Hypothalamus (tissue), 51 donors: ENCODE measurements at regions not wholly inside any gene's neighbourhood (a gene's known extent, or its start where the extent isn't known, plus 50 kb on each side); places are given as distances from the start of the nearest gene placed in this dataset.

Experiments
- DNase-seq, 51 donors: peaks; one replicate each; lab custom pipeline; 2025; lab: John Stamatoyannopoulos, UW

GRCh38 chr4:146998157-146998556 lies 52.5 kb upstream of the TTC29 start:
- no peak for DNase-seq

- DNase-seq, result no peak
Observed at GRCh38 chr4:147003956-147004809, 58.5 kb upstream of the TTC29 start.

DNA sequence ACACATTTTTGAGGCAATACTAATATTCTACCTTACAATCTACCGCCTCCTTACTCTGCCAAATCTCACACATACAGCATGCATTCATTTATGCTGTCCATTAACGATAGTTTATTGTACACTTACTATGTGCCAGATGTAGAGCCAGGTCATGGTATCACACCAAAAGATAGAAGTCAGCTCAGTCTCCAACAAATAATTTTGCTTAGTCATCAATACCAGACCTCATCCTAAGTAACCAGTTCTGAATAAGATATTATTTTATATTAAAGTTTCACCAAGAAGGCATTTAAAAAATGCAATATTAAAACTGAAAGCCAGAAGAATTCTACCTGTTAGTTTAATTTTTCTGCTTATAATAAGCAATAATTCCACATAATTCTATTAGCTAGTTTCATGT lies 60.6 kb upstream of the TTC29 start:
- DNase-seq, result no peak

GRCh38 chr4:147009875-147010274 lies 64.2 kb upstream of the TTC29 start:
- DNase-seq, result no peak

DNA sequence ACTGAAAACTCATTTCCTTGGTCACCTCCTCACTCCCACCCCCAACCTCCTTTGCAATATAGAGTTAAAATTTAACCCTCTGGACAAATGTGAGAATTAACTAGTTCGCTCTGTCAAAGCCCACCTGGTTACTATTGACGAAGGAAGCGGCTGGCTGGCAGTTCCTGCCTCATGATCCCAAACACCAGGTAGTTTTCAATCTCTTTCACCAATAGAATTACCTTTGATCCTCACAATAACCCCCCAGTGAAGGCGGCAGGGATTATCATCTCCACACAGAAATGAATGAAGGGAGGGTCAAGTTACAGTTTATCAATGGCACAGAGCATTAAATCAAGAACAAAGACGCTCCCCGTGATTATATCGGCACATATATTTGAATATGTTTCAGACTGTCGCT lies 65.7 kb upstream of the TTC29 start:
- DNase-seq, result no peak

GRCh38 chr4:147012059-147012707 lies 66.5 kb upstream of the TTC29 start:
- no peak for DNase-seq

DNA sequence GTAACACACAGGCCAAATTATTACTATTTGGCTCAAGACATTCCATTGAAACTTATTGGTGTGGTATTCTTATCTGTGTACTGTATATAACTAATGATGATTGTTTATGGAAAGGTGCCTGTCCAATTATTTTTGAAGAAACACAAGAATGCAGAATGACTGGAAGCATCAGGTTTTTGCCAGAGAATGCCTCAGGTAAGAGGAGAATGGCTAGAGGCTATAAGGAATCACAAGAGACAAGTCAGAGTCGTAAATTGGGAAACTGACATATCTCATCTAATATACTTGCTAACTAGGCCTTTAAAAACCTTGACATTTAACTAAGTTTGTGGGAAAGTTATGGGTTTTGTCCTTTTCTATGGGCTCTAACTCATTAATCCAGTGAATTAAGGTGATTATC lies 69.3 kb upstream of the TTC29 start:
- DNase-seq, result no peak

DNA sequence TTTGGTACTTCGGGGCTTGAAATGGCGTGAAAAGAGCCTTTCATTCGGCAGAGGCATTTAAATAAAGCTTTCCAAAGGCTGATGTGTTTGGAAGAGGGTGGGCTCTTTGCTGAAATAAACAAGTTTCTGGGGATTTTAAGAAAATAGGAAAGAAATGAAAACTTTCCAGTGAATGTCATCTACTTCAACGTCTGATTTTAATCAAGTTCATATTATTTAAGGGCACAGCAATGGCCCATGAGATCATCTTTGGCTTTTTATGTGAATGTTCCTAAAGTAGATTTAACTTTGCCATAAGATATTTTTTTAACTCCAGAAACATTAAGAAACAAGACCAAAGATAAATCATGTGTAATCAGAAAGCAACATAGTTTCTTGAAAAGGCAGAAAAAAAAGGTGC lies 69.8 kb upstream of the TTC29 start:
- no peak for DNase-seq

DNA sequence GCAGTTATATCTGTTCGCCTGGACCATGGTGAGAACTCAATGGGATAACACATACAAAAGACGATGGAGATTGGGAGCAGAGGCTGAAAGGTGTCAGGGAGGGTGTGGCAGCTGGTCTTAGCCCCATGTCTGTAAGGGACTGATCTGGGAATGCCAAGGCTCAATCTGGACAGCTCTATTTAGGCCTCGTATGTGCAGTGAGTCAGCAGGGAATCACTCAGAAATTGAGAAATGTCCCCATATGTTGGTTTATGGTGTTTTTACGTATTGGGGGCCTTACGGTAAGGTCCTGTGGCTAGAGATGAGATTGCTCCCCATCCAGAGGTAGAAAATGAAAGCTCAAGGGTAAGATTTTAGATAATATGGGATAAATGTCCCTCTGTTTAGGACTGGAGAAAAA lies 71.4 kb upstream of the TTC29 start:
- no peak for DNase-seq

- peak in 40 of 51 donors; percentile 5 to 80 (median 36) for DNase-seq
Observed at GRCh38 chr4:147019091-147019490, 73.4 kb upstream of the TTC29 start.

GRCh38 chr4:147020456-147020855 lies 74.8 kb upstream of the TTC29 start:
- DNase-seq, result no peak

DNA sequence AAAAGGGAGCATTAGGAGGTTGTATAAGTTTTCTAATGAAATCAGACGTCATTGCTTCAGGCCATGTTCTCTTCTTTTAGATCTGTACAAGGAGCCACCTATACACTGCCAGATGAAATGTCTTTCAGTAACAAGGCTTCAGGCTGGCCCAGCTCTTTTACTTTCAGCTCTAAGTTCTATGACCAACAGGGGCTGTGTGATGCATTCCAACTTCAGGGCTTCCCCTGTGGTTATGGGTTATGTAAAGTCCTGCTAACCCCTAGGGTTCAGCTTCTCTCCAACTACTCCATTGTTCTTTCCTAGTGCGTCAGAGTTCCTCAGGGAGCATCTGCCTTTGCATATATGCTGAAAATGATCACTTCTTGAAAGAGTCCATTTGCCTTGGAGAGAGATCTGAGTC lies 79.4 kb upstream of the TTC29 start:
- DNase-seq, result no peak

GRCh38 chr4:147029296-147029695 lies 83.6 kb upstream of the TTC29 start:
- no peak for DNase-seq

- no peak for DNase-seq
Observed at GRCh38 chr4:147034372-147034771, 88.7 kb upstream of the TTC29 start.

- peak in 20 of 51 donors; percentile 3 to 56 (median 18) for DNase-seq
Observed at GRCh38 chr4:147037069-147037468, 91.4 kb upstream of the TTC29 start.

DNA sequence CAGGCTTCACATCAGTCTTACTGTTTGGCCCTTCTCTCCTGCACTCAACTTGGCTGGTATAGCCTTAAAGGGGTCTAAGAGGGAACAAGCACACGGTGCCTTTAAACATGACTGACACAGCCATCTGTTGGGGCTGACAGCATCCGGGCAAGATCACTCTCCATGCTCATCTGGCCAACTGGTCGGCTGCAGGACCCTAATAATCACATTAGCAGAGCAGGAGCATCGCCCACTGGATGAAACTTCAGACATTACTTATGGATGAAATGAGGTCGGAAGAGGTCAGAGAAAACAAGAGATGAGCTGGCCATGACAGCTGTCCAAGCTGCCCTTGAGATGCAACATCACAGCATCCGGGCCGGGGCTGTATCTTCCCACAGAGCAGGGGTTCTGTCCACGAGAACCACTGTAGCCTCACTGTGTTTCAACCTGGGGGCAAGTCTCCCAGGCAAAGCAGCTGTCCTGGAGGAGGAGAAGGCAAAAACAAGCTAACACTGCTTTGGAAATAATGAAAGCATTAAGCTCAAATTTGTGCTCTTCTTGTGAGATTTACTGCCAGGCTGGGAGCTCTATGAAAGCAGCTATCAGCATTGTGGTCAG lies 94.4 kb upstream of the TTC29 start:
- DNase-seq, result peak in 2 of 51 donors; percentile 0 to 3

- no peak for DNase-seq
Observed at GRCh38 chr4:147040874-147041273, 95.2 kb upstream of the TTC29 start.

DNA sequence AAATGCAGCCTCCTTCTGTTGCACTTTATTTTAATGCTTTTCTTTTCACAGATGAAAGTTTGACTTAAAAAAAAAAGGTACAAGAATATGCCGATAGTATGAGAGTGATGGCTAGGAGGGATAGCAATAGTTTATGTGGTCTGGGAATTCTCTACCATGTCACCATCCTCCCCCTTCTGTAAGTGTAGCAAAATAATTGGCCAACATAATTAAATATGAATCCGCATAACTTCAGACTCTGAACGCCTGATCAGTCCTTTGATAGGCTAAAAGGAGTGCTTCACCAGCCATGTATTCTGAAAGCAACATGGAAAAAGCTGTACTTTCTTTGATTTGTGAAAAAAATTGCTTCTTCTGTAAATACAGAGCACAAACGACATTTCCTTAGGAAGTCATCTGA lies 95.7 kb upstream of the TTC29 start:
- DNase-seq, result no peak

DNA sequence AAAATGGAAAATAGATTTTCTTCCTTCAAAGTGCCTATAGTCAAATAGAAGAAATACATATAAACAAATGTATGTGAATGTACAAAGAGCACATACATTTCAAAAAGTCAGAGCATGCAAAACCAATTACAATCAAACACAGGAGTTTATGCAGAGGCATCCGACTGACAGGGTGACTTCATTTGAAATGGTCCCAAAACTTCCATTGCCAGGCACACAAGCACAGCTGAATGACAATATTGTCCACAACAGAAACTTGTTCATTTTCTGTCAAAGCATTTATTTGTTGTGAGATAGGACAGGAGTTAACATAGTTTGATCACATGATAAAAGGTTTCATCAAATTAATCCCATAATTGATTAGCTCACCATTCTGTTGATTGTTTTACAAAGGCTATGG lies 96.4 kb upstream of the TTC29 start:
- no peak for DNase-seq

GRCh38 chr4:147044241-147044640 lies 98.6 kb upstream of the TTC29 start:
- no peak for DNase-seq

DNA sequence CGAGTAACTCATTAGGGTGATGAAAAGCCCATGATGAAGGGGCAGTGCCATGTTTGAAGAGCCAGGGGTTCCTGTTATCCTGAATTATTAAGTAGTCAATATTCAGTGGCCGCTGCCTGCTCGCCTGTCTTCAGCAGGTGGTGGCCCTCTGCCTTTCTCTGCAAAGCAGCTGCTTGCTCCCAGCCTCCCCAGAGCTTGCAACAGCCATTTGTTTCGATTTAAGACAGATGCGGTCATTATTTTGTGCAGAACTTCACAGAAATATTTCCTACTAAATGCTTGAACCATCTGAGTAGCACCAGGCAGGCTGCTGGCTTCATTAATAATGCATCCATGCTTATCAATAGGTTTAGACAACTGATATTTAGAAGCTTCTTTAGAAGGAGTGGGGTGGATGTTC lies 104.3 kb upstream of the TTC29 start:
- DNase-seq, result no peak

DNA sequence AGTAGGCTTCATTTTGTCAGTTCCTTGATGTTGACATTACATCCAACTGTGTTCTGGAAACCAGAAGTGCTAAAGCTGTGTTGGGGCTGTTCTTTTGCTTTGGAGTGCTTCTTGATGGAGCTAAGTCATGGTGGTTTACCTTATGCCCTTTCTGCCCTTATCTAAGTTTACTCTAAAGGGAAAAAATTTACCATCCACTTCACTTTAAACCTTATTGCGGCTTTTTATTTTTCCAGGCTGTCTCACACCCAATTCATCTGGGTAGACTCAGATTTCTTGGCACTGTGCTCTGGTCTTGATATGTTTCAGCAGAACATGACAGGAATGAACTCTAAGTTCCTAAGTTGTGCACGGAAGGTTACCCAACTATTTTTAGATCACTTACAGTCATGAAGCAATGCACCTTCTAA lies 104.7 kb upstream of the TTC29 start:
- no peak for DNase-seq
